ENCODE measurements at regions not wholly inside any gene's neighbourhood (a gene's known extent, or its start where the extent isn't known, plus 50 kb on each side); places are given as distances from the start of the nearest gene placed in this dataset.

- H3K9ac ChIP-seq (ENCODE audit: insufficient read depth, low read length): no peak overlapping the region
- H3K27me3 ChIP-seq (ENCODE audit: control insufficient read depth, insufficient read depth, low read length): no peaks in the 10 kb centered on the region
- H2AFZ ChIP-seq (ENCODE audit: low read length): no peak overlapping the region
- TF ChIP-seq EZH2 (IDR thresholded peaks at IDR 0.05; ENCODE audit: low read length, missing control alignments) (no peak), CTCF (conservative IDR thresholded peaks at IDR 0.05 in 1 of 2, IDR thresholded peaks at IDR 0.05 in 1 of 2; ENCODE audit: low read depth in 1 of 2, low read length in 2 of 2) (no peak)
- no peak overlapping the region for H3K4me3 ChIP-seq (replicated peaks in 1 of 4; ENCODE audit: control extremely low read depth in 1 of 4, insufficient read depth in 1 of 4, low read depth in 3 of 4, low read length in 4 of 4)
- no peaks in the 10 kb centered on the region for H3K79me2 ChIP-seq (ENCODE audit: control insufficient read depth, insufficient read depth, low read length)
- H4K20me1 ChIP-seq (ENCODE audit: control insufficient read depth, extremely low read depth, insufficient read depth, low read length): no peaks in the 10 kb centered on the region
- H3K4me1 ChIP-seq (ENCODE audit: control insufficient read depth, extremely low read depth, insufficient read depth, low read length): no peaks in the 10 kb centered on the region
- no peak overlapping the region for H3K4me2 ChIP-seq (ENCODE audit: extremely low read depth, insufficient read depth, low read length)
- no peaks in the 10 kb centered on the region for H3K9me3 ChIP-seq (ENCODE audit: control insufficient read depth, insufficient read depth, low read depth, low read length)
- no peaks in the 10 kb centered on the region for H3K36me3 ChIP-seq (ENCODE audit: control insufficient read depth, insufficient read depth, low read length)
- H3K27ac ChIP-seq (ENCODE audit: insufficient read depth, low read length): no peak overlapping the region
- no peak for DNase-seq (ENCODE audit: low read depth in 2 of 2)
Observed at GRCh38 chr12:15037091-15037687, 64.3 kb downstream of the PDE6H start.

GRCh38 chr12:15038137-15038536 lies 65.3 kb downstream of the PDE6H start:
- Histone ChIP-seq H3K27ac (ENCODE audit: insufficient read depth, low read length) (no peak overlapping the region), H2AFZ (ENCODE audit: low read length) (no peak overlapping the region), H3K9me3 (ENCODE audit: control insufficient read depth, insufficient read depth, low read depth, low read length) (no peaks in the 10 kb centered on the region), H3K79me2 (ENCODE audit: control insufficient read depth, insufficient read depth, low read length) (no peaks in the 10 kb centered on the region), H4K20me1 (ENCODE audit: control insufficient read depth, extremely low read depth, insufficient read depth, low read length) (no peaks in the 10 kb centered on the region), H3K4me3 (replicated peaks in 1 of 4; ENCODE audit: control extremely low read depth in 1 of 4, insufficient read depth in 1 of 4, low read depth in 3 of 4, low read length in 4 of 4) (no peak overlapping the region), H3K36me3 (ENCODE audit: control insufficient read depth, insufficient read depth, low read length) (no peaks in the 10 kb centered on the region), H3K4me2 (ENCODE audit: extremely low read depth, insufficient read depth, low read length) (no peak overlapping the region), H3K9ac (ENCODE audit: insufficient read depth, low read length) (no peak overlapping the region), H3K27me3 (ENCODE audit: control insufficient read depth, insufficient read depth, low read length) (no peaks in the 10 kb centered on the region), H3K4me1 (ENCODE audit: control insufficient read depth, extremely low read depth, insufficient read depth, low read length) (no peaks in the 10 kb centered on the region)
- no peak for DNase-seq (ENCODE audit: low read depth in 2 of 2)
- TF ChIP-seq CTCF (conservative IDR thresholded peaks at IDR 0.05 in 1 of 2, IDR thresholded peaks at IDR 0.05 in 1 of 2; ENCODE audit: low read depth in 1 of 2, low read length in 2 of 2): no peak
- TF ChIP-seq EZH2 (IDR thresholded peaks at IDR 0.05; ENCODE audit: low read length, missing control alignments): no peak

DNA sequence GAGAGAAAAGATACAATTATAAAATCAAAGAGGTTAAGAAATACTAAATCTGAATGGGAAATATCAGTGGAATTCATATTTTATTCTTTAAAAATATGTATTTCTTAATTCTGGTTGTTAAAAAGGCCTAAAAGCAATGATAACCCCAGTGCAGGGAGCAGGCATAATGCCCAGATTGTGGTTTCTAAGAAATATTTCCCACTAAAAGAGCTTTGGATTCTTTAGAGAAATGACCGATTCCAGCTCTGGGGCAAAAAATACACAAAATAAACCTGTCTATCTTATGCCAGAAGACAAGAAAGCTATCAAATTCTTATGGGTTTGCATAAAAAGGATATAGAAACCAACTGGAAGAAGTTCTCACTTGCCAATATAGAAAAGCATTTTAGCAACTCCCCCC lies 71.6 kb downstream of the PDE6H start:
- no peaks in the 10 kb centered on the region for H3K79me2 ChIP-seq (ENCODE audit: control insufficient read depth, insufficient read depth, low read length)
- no peak overlapping the region for H3K4me3 ChIP-seq (replicated peaks in 1 of 4; ENCODE audit: control extremely low read depth in 1 of 4, insufficient read depth in 1 of 4, low read depth in 3 of 4, low read length in 4 of 4)
- H3K9me3 ChIP-seq (ENCODE audit: control insufficient read depth, insufficient read depth, low read depth, low read length): no peaks in the 10 kb centered on the region
- TF ChIP-seq EZH2 (IDR thresholded peaks at IDR 0.05; ENCODE audit: low read length, missing control alignments): no peak
- no peak for TF ChIP-seq CTCF (conservative IDR thresholded peaks at IDR 0.05 in 1 of 2, IDR thresholded peaks at IDR 0.05 in 1 of 2; ENCODE audit: low read depth in 1 of 2, low read length in 2 of 2)
- H4K20me1 ChIP-seq (ENCODE audit: control insufficient read depth, extremely low read depth, insufficient read depth, low read length): no peaks in the 10 kb centered on the region
- no peaks in the 10 kb centered on the region for H3K27me3 ChIP-seq (ENCODE audit: control insufficient read depth, insufficient read depth, low read length)
- H3K27ac ChIP-seq (ENCODE audit: insufficient read depth, low read length): no peak overlapping the region
- no peak overlapping the region for H3K9ac ChIP-seq (ENCODE audit: insufficient read depth, low read length)
- no peaks in the 10 kb centered on the region for H3K36me3 ChIP-seq (ENCODE audit: control insufficient read depth, insufficient read depth, low read length)
- no peak overlapping the region for H3K4me2 ChIP-seq (ENCODE audit: extremely low read depth, insufficient read depth, low read length)
- H3K4me1 ChIP-seq (ENCODE audit: control insufficient read depth, extremely low read depth, insufficient read depth, low read length): no peaks in the 10 kb centered on the region
- DNase-seq (ENCODE audit: low read depth in 2 of 2): peak; percentile 24 to 31
- H2AFZ ChIP-seq (ENCODE audit: low read length): no peak overlapping the region
